Smooth muscle cell (in vitro differentiated cells): ENCODE measurements at regions not wholly inside any gene's neighbourhood (a gene's known extent, or its start where the extent isn't known, plus 50 kb on each side); places are given as distances from the start of the nearest gene placed in this dataset.

Source experiments
- DNase-seq: peaks from one replicate; lab custom pipeline; 2025; ENCODE audit not compliant: unreplicated experiment; lab: John Stamatoyannopoulos, UW
- H2AFZ ChIP-seq: fragments of 200-600 bp; sonication (generic); 2 replicates; pipeline ENCODE4 v1.6.0; 2016; ENCODE audit warnings: antibody characterized with exemption, low read depth, mild to moderate bottlenecking
- H3F3A ChIP-seq: fragments of 200-600 bp; sonication (generic); 2 replicates; pipeline ENCODE4 v1.6.0; 2017; ENCODE audit warnings: antibody characterized with exemption, low read depth
- H3K27ac ChIP-seq: fragments of 200-600 bp; sonication (generic); 2 replicates; pipeline ENCODE4 v1.5.1; 2016; ENCODE audit warnings: low read depth, mild to moderate bottlenecking
- H3K27me3 ChIP-seq: fragments of 200-600 bp; sonication (generic); 2 replicates; pipeline ENCODE4 v1.6.1; 2016; ENCODE audit warnings: low read depth, mild to moderate bottlenecking
- H3K36me3 ChIP-seq: fragments of 200-600 bp; sonication (generic); 2 replicates; pipeline ENCODE4 v1.5.1; 2016; ENCODE audit warnings: low read depth
- H3K4me1 ChIP-seq: fragments of 200-600 bp; sonication (generic); 2 replicates; pipeline ENCODE4 v1.5.1; 2016; ENCODE audit warnings: low read depth
- H3K4me2 ChIP-seq: fragments of 200-600 bp; sonication (generic); 2 replicates; pipeline ENCODE4 v1.6.0; 2016; ENCODE audit warnings: mild to moderate bottlenecking
- H3K4me3 ChIP-seq: fragments of 200-600 bp; sonication (generic); 2 replicates; pipeline ENCODE4 v1.5.1; 2016; ENCODE audit warnings: mild to moderate bottlenecking
- H3K79me2 ChIP-seq: fragments of 200-600 bp; sonication (generic); 2 replicates; pipeline ENCODE4 v1.6.0; 2016; ENCODE audit warnings: low read depth, mild to moderate bottlenecking
- H3K9ac ChIP-seq: fragments of 200-600 bp; sonication (generic); 2 replicates; pipeline ENCODE4 v1.6.0; 2016; ENCODE audit warnings: low read depth
- H3K9me3 ChIP-seq: fragments of 200-600 bp; sonication (generic); replicated peaks from 2 replicates; pipeline ENCODE4 v1.5.1; 2016; ENCODE audit warnings: low read depth
- H4K20me1 ChIP-seq: fragments of 200-600 bp; sonication (generic); 2 replicates; pipeline ENCODE4 v1.6.0; 2016; ENCODE audit warnings: low read depth
- CTCF ChIP-seq: fragments of 200-600 bp; sonication (generic); IDR thresholded peaks from 2 replicates; pipeline ENCODE4 v1.5.1; 2017; ENCODE audit warnings: borderline replicate concordance, mild to moderate bottlenecking, antibody characterized with exemption; ENCODE audit not compliant: insufficient read depth, poor library complexity, severe bottlenecking
- WGBS: methylation state at CpG from one replicate; pipeline ENCODE4 v1.1.7; 2016; ENCODE audit warnings: low lambda C conversion rate; 5-methylcytosine and 5-hydroxymethylcytosine counted together

DNA sequence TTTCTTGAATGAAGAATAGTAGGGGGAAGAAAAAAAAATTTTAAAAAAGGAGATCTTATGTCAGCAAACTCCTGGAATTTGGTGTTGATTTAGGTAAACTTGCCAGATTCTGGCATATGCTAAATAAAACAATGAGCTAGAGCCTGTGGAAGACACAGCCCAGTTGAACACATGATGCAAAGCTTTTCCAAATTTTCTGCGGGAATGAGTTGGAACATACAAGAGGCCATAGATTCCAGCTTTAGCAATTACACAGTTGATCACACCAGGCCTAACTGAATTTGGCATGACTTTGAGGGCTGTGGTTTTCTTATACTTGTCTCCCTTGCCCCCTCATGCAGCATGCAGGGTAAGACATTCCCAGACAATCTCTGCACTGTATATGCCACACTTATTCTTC lies 297.0 kb downstream of the SH3GL2 start:
- H3K27me3 ChIP-seq, result no peaks in the 10 kb centered on the region
- no peaks in the 10 kb centered on the region for H3K4me1 ChIP-seq
- no peaks in the 10 kb centered on the region for H3K79me2 ChIP-seq
- 100% methylated on average over 1 of the region's 1 CpG for WGBS
- no peak overlapping the region for H3K4me3 ChIP-seq
- TF ChIP-seq CTCF, result no peak
- no peak for DNase-seq
- peaks cover 3% of the 10 kb centered on the region for H3K9me3 ChIP-seq
- no peaks in the 10 kb centered on the region for H4K20me1 ChIP-seq
- no peak overlapping the region for H2AFZ ChIP-seq
- no peaks in the 10 kb centered on the region for H3K36me3 ChIP-seq
- H3K9ac ChIP-seq, result no peak overlapping the region
- H3K27ac ChIP-seq, result no peak overlapping the region
- H3K4me2 ChIP-seq, result no peak overlapping the region
- H3F3A ChIP-seq, result no peaks in the 10 kb centered on the region

DNA sequence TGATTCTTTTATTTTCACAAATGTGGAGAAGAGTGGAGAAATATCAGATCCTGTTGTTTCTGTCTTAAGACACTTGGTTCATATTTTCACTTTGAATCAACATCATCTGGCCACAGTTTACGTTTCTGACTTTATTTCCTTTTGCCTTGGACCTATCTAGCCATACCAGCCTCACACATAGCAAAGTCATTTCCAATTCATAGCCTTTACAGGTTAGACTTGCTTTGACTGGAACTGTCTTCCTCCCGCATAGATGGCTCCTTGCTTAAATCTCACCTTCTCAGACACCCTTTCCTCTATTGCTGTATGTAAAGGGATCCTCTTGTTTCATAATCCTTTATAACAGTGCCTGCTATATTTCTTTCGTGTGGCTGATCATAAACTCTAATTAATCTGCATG lies 297.8 kb downstream of the SH3GL2 start:
- H3K4me1 ChIP-seq, result no peaks in the 10 kb centered on the region
- H4K20me1 ChIP-seq, result no peaks in the 10 kb centered on the region
- DNase-seq, result no peak
- no peaks in the 10 kb centered on the region for H3K79me2 ChIP-seq
- H2AFZ ChIP-seq, result no peak overlapping the region
- no peak overlapping the region for H3K27ac ChIP-seq
- no peak overlapping the region for H3K4me2 ChIP-seq
- no peak overlapping the region for H3K9ac ChIP-seq
- no peak overlapping the region for H3K4me3 ChIP-seq
- H3K9me3 ChIP-seq, result peaks cover 3% of the 10 kb centered on the region
- no peaks in the 10 kb centered on the region for H3K36me3 ChIP-seq
- peaks cover 4% of the 10 kb centered on the region for H3K27me3 ChIP-seq
- 87% methylated on average over 3 of the region's 3 CpGs for WGBS
- no peaks in the 10 kb centered on the region for H3F3A ChIP-seq
- no peak for TF ChIP-seq CTCF

- Histone ChIP-seq H3K27me3 (peaks cover 4% of the 10 kb centered on the region), H3K36me3 (no peaks in the 10 kb centered on the region), H3F3A (no peaks in the 10 kb centered on the region), H2AFZ (no peak overlapping the region), H3K4me2 (no peak overlapping the region), H3K4me1 (no peaks in the 10 kb centered on the region), H3K9me3 (no peaks in the 10 kb centered on the region), H4K20me1 (no peaks in the 10 kb centered on the region), H3K4me3 (no peak overlapping the region), H3K9ac (no peak overlapping the region), H3K79me2 (no peaks in the 10 kb centered on the region), H3K27ac (no peak overlapping the region)
- no peak for TF ChIP-seq CTCF
- 88% methylated on average over 3 of the region's 3 CpGs for WGBS
- no peak for DNase-seq
Measured at GRCh38 chr9:17878810-17879370, 300.0 kb downstream of the SH3GL2 start.

DNA sequence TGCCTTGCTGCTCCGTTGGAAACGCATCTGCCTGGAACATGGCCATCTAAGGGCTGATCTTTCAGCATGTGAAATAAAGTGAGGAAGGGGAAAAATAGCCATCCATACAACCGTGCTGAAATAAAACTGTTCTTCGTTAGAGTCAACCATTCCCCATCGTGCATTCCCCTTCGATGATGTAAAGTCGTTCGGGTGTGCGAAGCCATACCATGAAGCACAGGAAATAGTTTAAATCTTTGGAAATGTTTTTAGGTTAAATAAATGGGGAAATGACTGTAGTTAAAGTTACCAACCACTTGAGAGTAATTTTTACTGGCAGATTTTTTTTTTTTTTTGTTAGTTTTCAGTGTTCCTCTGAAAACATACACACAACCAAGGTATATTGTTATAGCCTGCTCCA lies 302.5 kb downstream of the SH3GL2 start:
- Histone ChIP-seq H3F3A (no peaks in the 10 kb centered on the region), H3K4me1 (no peaks in the 10 kb centered on the region), H3K79me2 (no peaks in the 10 kb centered on the region), H3K27me3 (peaks cover 4% of the 10 kb centered on the region), H3K4me2 (no peak overlapping the region), H3K9ac (no peak overlapping the region), H3K27ac (no peak overlapping the region), H3K9me3 (no peaks in the 10 kb centered on the region), H2AFZ (no peak overlapping the region), H3K4me3 (no peak overlapping the region), H4K20me1 (no peaks in the 10 kb centered on the region), H3K36me3 (no peaks in the 10 kb centered on the region)
- no peak for TF ChIP-seq CTCF
- WGBS, result 92% methylated on average over 9 of the region's 9 CpGs
- no peak for DNase-seq
